K562 (cell line): ENCODE measurements at regions not wholly inside any gene's neighbourhood (a gene's known extent, or its start where the extent isn't known, plus 50 kb on each side); places are given as distances from the start of the nearest gene placed in this dataset.
A peak's percentile ranks its signal among the peaks of the same experiment; 100 is the strongest.

Experiments used
- ATAC-seq: fragments of 200-7000 bp; cut with Tn5 transposase; 3 replicates; pipeline ENCODE4 v1.9.1; 2020; ENCODE audit warnings: moderate library complexity
- BruUV-seq: library from RNA; stranded (reverse); fragments of 400-500 nt; replicated peaks from 2 replicates; lab custom pipeline; 2021; lab: Mats Ljungman, UMichigan
- CTCF ChIA-PET: fragments of 300-600 bp; formaldehyde crosslinking; extraction: SDS; loops from one replicate; lab custom pipeline; 2021; ENCODE audit warnings: low intra/inter-chr PET ratio; lab: Yijun Ruan, JAX
- POLR2A ChIA-PET: fragments of 300-600, 350-650 bp; sonication (Branson Sonifier 250); formaldehyde crosslinking; extraction: SDS; loops from one replicate; lab custom pipeline; 2021; ENCODE audit warnings: antibody characterized with exemption, inconsistent platforms; lab: Yijun Ruan, JAX
- DNase-seq, 4 experiments: peaks; one replicate each; pipeline versions ENCODE4 v3.0.0 to v3.0.0-alpha.2; 2011 to 2018; ENCODE audit warnings: low spot score in 3 of 4, mixed read lengths in 3 of 4; ENCODE audit errors: extremely low read depth in 1 of 4
- FAIRE-seq: peaks from 2 replicates; lab custom pipeline; 2011; peaks lifted over from hg19 to GRCh38; lab: Jason Lieb, UNC
- H2AFZ ChIP-seq: 2 replicates; pipeline ENCODE4 v1.6.0; 2011; ENCODE audit warnings: low read depth, low read length, control low read depth, inconsistent platforms
- H3K27ac ChIP-seq: fragments of 200-600 bp; 3 replicates; pipeline ENCODE4 v1.8.0; 2011; ENCODE audit warnings: low read depth, mild to moderate bottlenecking, control low read depth, inconsistent platforms, low read length, moderate library complexity, mixed read lengths; ENCODE audit errors: extremely low read depth
- H3K27me3 ChIP-seq, 2 experiments: fragments of 300-600 bp in 1 of 2; 2 replicates in 1 of 2; 3 replicates in 1 of 2; pipeline versions ENCODE4 v1.6.0 to v1.8.0; 2011; ENCODE audit warnings: inconsistent platforms in 2 of 2, low read length in 2 of 2, mild to moderate bottlenecking in 1 of 2, mixed read lengths in 1 of 2, moderate library complexity in 1 of 2; ENCODE audit not compliant: control insufficient read depth in 2 of 2, insufficient read depth in 2 of 2
- H3K36me3 ChIP-seq: fragments of 300-600 bp; 3 replicates; pipeline ENCODE4 v1.8.0; 2011; ENCODE audit warnings: mild to moderate bottlenecking, low read length, inconsistent platforms; ENCODE audit not compliant: control insufficient read depth, insufficient read depth
- H3K4me1 ChIP-seq, 2 experiments: fragments of 200-600 bp in 1 of 2; replicated peaks in 1 of 2; 2 replicates in 1 of 2; 3 replicates in 1 of 2; pipeline versions ENCODE4 v1.5.1 to v1.8.0; 2011; ENCODE audit warnings: inconsistent platforms in 2 of 2, low read length in 2 of 2, mild to moderate bottlenecking in 1 of 2, mixed read lengths in 1 of 2, moderate library complexity in 1 of 2; ENCODE audit not compliant: control insufficient read depth in 2 of 2, insufficient read depth in 2 of 2
- H3K4me2 ChIP-seq: 2 replicates; pipeline ENCODE4 v1.6.1; 2011; ENCODE audit warnings: low read length, control low read depth, inconsistent platforms, mixed read lengths; ENCODE audit not compliant: insufficient read depth
- H3K4me3 ChIP-seq: fragments of 200-600 bp; sonication (generic), shearing (Covaris generic); 2 replicates; pipeline ENCODE4 v1.5.1; 2016; ENCODE audit warnings: control low read depth, inconsistent platforms
- H3K79me2 ChIP-seq: fragments of 200-600 bp; 3 replicates; pipeline ENCODE4 v1.8.0; 2011; ENCODE audit warnings: low read length, inconsistent platforms; ENCODE audit not compliant: control insufficient read depth, insufficient read depth
- H3K9ac ChIP-seq, 2 experiments: 2 replicates each; pipeline versions ENCODE4 v1.6.0 to v1.6.1; 2011; ENCODE audit warnings: low read depth in 2 of 2, low read length in 2 of 2, control low read depth in 1 of 2, inconsistent platforms in 1 of 2, mild to moderate bottlenecking in 1 of 2, mixed read lengths in 1 of 2; ENCODE audit not compliant: insufficient read depth in 1 of 2
- H3K9me1 ChIP-seq: one replicate; pipeline ENCODE4 v1.6.0; 2011; ENCODE audit warnings: inconsistent platforms, mild to moderate bottlenecking, low read length, moderate library complexity; ENCODE audit not compliant: control insufficient read depth, insufficient read depth
- H3K9me3 ChIP-seq: replicated peaks from 2 replicates; pipeline ENCODE4 v1.5.1; 2011; ENCODE audit warnings: low read depth, low read length, inconsistent platforms; ENCODE audit not compliant: control insufficient read depth, insufficient read depth
- H4K20me1 ChIP-seq: replicated peaks from 2 replicates; pipeline ENCODE4 v1.6.1; 2011; ENCODE audit warnings: low read length, inconsistent platforms, mixed read lengths; ENCODE audit not compliant: control insufficient read depth, insufficient read depth
- C11orf30 ChIP-seq: fragments of 450-650 bp; IDR thresholded peaks from 2 replicates; pipeline ENCODE4 v1.6.1; 2016; ENCODE audit warnings: low read depth, mild to moderate bottlenecking
- ID3 ChIP-seq, 2 experiments: fragments of 250-450 bp in 1 of 2; fragments of 450-650 bp in 1 of 2; sonication (Bioruptor Pico) in 1 of 2; IDR thresholded peaks; 2 replicates each; pipeline versions ENCODE4 v1.6.1 to v1.8.0; 2016 to 2021; ENCODE audit warnings: mild to moderate bottlenecking in 2 of 2, moderate library complexity in 2 of 2, missing compliant biosample characterization in 1 of 2, missing genetic modification characterization in 1 of 2
- MAFF ChIP-seq: IDR thresholded peaks from 2 replicates; pipeline ENCODE4 v1.6.1; 2012; ENCODE audit warnings: low read length, improper control_type of control experiment
- MAFG ChIP-seq: fragments of 450-650 bp; conservative IDR thresholded peaks from 2 replicates; pipeline ENCODE4 v1.6.1; 2016; ENCODE audit warnings: missing genetic modification characterization, missing compliant biosample characterization
- MAFK ChIP-seq: IDR thresholded peaks from 2 replicates; pipeline ENCODE4 v1.6.1; 2011; ENCODE audit warnings: low read length, improper control_type of control experiment
- NFE2 ChIP-seq: IDR thresholded peaks from 2 replicates; pipeline ENCODE4 v1.6.1; 2014; ENCODE audit warnings: antibody characterized with exemption, low read depth
- NFE2L1 ChIP-seq: fragments of 450-650 bp; IDR thresholded peaks from 2 replicates; pipeline ENCODE4 v1.6.1; 2016; ENCODE audit warnings: missing genetic modification characterization, low read depth, mild to moderate bottlenecking, missing compliant biosample characterization, moderate library complexity, borderline replicate concordance
- ZNF253 ChIP-seq: fragments of 250-450 bp; sonication (Bioruptor Pico); conservative IDR thresholded peaks from 2 replicates; pipeline ENCODE4 v1.6.1; 2021; ENCODE audit warnings: mild to moderate bottlenecking
- ZNF316 ChIP-seq: fragments of 450-650 bp; IDR thresholded peaks from 2 replicates; pipeline ENCODE4 v1.6.1; 2016
- ZNF764 ChIP-seq: fragments of 250-450 bp; sonication (Bioruptor Pico); IDR thresholded peaks from 2 replicates; pipeline ENCODE4 v1.4.0; 2020; ENCODE audit warnings: low read depth, mild to moderate bottlenecking, moderate library complexity
- WGBS: fragments of 100-300 bp; shearing (Covaris generic); methylation state at CpG from one replicate; pipeline ENCODE4 v1.1.6; 2016; ENCODE audit warnings: low coverage, mixed read lengths; ENCODE audit not compliant: insufficient coverage; ENCODE audit errors: missing lambda C conversion rate; 5-methylcytosine and 5-hydroxymethylcytosine counted together
- in situ Hi-C: fragments of 300-500 bp; cut with MboI; formaldehyde crosslinking; loops from 4 replicates; pipeline ENCODE4 v1.15.0; 2018; ENCODE audit warnings: inconsistent platforms, mixed read lengths
- intact Hi-C: fragments of 100-400 bp; cut with micrococcal nuclease; formaldehyde crosslinking; loops from 2 replicates; pipeline ENCODE4 v1.14.2; 2022

DNA sequence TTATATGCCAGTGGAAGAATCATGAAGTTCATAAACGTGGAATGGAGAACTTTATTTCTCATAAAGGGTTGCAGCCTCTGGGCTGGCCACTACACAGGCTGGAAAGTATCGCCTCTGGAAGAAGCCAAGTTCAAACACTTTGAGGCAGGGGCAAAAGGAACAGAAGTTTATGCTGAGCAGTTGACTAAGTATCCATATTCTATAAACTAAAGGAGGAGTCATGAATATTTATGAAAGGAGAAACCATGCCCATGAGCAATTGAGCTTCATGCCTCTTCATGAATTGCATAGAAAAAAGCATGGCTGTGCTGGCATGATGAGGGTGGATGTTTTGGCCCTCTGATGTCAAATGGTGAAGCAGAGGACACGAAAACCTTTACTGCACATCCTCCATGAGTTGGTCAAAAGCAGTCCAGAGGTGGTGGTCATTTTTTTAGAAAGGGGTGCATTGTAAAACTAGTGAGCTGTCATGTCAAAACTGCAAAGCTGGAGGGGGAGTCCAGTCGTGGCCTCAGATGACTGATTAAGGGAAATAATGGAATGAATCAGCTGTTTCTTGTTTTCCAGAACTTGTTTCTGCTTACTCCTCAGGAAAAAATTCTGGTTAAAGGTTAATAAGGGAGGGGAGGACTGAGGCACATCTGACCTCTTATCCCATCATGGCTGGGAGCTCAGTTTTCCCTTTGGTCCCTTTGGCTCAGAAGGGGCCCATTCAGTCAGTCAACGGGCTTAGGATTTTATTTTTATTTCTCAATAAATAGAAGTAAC, 276.7 kb downstream of the CHL1 start (continued):
- no peak for TF ChIP-seq ID3 (CRISPR knock-in tag; IDR thresholded peaks at IDR 0.05)
- TF ChIP-seq ID3 (tag; IDR thresholded peaks at IDR 0.05) = no peak
- TF ChIP-seq, all 486 proteins: peak for 0

DNA sequence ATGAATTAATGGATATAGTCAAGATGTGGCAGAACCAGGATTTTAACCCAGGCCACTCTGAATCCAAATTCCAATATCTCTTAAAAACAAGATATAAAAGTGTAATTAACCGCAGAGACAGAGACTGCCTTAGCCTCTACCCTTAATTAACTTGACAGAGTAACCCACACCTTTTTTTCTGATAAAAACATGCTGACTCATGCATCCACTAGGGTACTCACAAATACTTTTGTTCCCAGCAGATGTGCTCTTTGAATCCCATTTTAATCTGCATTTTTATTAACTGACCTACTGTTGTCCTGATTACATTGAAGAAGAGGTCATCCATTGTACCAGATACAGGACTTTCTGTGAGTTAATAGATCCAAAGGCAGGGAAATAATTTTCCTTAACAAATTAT, 278.3 kb downstream of the CHL1 start:
- H3K27ac ChIP-seq = no peak overlapping the region
- H4K20me1 ChIP-seq = no peaks in the 10 kb centered on the region
- no peaks in the 10 kb centered on the region for H3K27me3 ChIP-seq
- ChIA-PET POLR2A (no interaction called here), CTCF (no interaction called here)
- no peaks in the 10 kb centered on the region for H3K79me2 ChIP-seq
- H3K9me3 ChIP-seq = peaks cover 3% of the 10 kb centered on the region; the same call in 1 of the 2 replicates
- H3K4me2 ChIP-seq = no peak overlapping the region
- H3K9me1 ChIP-seq = no peaks in the 10 kb centered on the region
- in situ Hi-C loops (no loop called here), intact Hi-C loops (no loop called here)
- no peaks in the 10 kb centered on the region for H3K36me3 ChIP-seq
- no peak overlapping the region for H2AFZ ChIP-seq
- no peak overlapping the region for H3K9ac ChIP-seq
- DNase-seq = no peak
- BruUV-seq = no TSS peak
- ATAC-seq = no peak
- no peak for TF ChIP-seq ZNF764
- peak; percentile 55 for TF ChIP-seq MAFK
- TF ChIP-seq ZNF316 = peak; percentile 51
- TF ChIP-seq ZNF253 = no peak
- peak; percentile 52; the same call in 1 of the 2 replicates for TF ChIP-seq NFE2
- peak; percentile 37; the same call in 1 of the 2 replicates for TF ChIP-seq NFE2L1 (tag)
- peak; percentile 60 for TF ChIP-seq C11orf30
- peak; percentile 80 for TF ChIP-seq MAFG
- TF ChIP-seq MAFF = peak; percentile 66
- FAIRE-seq = no peak
- WGBS = 11% methylated on average over 1 of the region's 1 CpG
- no peaks in the 10 kb centered on the region for H3K4me1 ChIP-seq
- no peak overlapping the region for H3K4me3 ChIP-seq
